ENCODE measurements at regions not wholly inside any gene's neighbourhood (a gene's known extent, or its start where the extent isn't known, plus 50 kb on each side); places are given as distances from the start of the nearest gene placed in this dataset.

GRCh38 chr13:48923376-48923775 is 52.3 kb upstream of the FNDC3A start:
- H3K4me3 ChIP-seq (replicated peaks; ENCODE audit: low read depth, low read length): no peak overlapping the region
- DNase-seq (ENCODE audit: extremely low read depth, low read depth): no peak
- no peak for TF ChIP-seq CTCF (IDR thresholded peaks at IDR 0.05; ENCODE audit: low read depth, low read length, missing control alignments)

DNA sequence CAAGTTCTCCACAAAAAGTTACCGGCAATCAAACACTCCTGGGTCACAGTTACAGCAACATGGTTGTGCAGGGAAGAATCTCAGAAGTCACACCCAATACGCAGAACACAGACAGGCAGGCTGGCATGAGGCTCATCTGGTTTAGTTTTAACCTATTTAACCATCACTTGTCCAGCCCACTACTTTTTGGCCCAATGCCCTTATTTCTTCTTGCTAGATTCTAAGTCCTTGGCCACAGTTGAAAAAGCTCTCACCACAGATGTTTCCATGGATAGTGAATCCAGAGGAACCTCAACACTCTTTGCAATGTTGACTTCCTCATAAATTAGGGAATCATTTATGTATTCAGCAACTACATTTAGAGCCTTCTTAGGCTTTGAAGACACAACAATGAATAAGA is 50.7 kb upstream of the FNDC3A start:
- no peak for TF ChIP-seq CTCF (IDR thresholded peaks at IDR 0.05; ENCODE audit: low read depth, low read length, missing control alignments)
- no peak for DNase-seq (ENCODE audit: extremely low read depth, low read depth)
- no peak overlapping the region for H3K4me3 ChIP-seq (replicated peaks; ENCODE audit: low read depth, low read length)

All from HFF-Myc (cell line).